HCT116 (cell line): ENCODE measurements at regions not wholly inside any gene's neighbourhood (a gene's known extent, or its start where the extent isn't known, plus 50 kb on each side); places are given as distances from the start of the nearest gene placed in this dataset.
"Not testable (repeated sequence)": the region's sequence is repeated elsewhere in the genome, so short reads cannot be mapped to it uniquely, and the experiment has no call there.

Experiments
- ATAC-seq: fragments of 200-7000 bp; cut with Tn5 transposase; 2 replicates; pipeline ENCODE4 v1.9.1; 2020; ENCODE audit warnings: mild to moderate bottlenecking, moderate library complexity
- BruUV-seq: library from RNA; stranded (reverse); fragments of 400-500 nt; replicated peaks from 2 replicates; lab custom pipeline; 2021; lab: Mats Ljungman, UMichigan
- CTCF ChIA-PET: fragments of 300-600 bp; sonication (Branson Sonifier 250); formaldehyde crosslinking; loops from one replicate; lab custom pipeline; 2021; ENCODE audit warnings: antibody characterized with exemption; lab: Charles Lee
- POLR2A ChIA-PET: fragments of 300-600, 350-600 bp; sonication (Branson Sonifier 250); formaldehyde crosslinking; loops from one replicate; lab custom pipeline; 2021; ENCODE audit warnings: antibody characterized with exemption; lab: Charles Lee
- RAD21 ChIA-PET, 2 experiments: fragments of 300-600 bp; sonication (Branson Sonifier 250); formaldehyde crosslinking; loops; one replicate each; lab custom pipeline; 2023; ENCODE audit warnings: low total read pairs in 2 of 2; ENCODE audit not compliant: uncharacterized antibody in 2 of 2, unreplicated experiment in 2 of 2, low non-redundant PET in 1 of 2; lab: Charles Lee
- DNase-seq: peaks from one replicate; pipeline ENCODE4 v3.0.0-alpha.2; 2010; ENCODE audit warnings: low read depth, low spot score
- H2AFZ ChIP-seq: fragments of 200-600 bp; shearing (Covaris generic), sonication (generic); 2 replicates; pipeline ENCODE4 v1.6.1; 2017; ENCODE audit warnings: low read depth, mixed run types, mixed read lengths, antibody characterized with exemption, low read length; ENCODE audit not compliant: poor library complexity, severe bottlenecking
- H3K27ac ChIP-seq: 2 replicates; pipeline ENCODE4 v1.5.1; 2012; ENCODE audit warnings: low read depth, low read length
- H3K27me3 ChIP-seq: fragments of 200-600 bp; sonication (generic); 2 replicates; pipeline ENCODE4 v1.6.1; 2016; ENCODE audit warnings: mixed run types, low read length, mixed read lengths; ENCODE audit not compliant: insufficient read depth
- H3K36me3 ChIP-seq, 2 experiments: fragments of 200-500 bp in 1 of 2; fragments of 200-600 bp in 1 of 2; sonication (Bioruptor generic) in 1 of 2; sonication (generic) in 1 of 2; 2 replicates each; pipeline versions ENCODE4 v1.5.1 to v1.6.1; 2014 to 2016; ENCODE audit warnings: low read length in 2 of 2, inconsistent platforms in 1 of 2, mixed read lengths in 1 of 2, mixed run types in 1 of 2; ENCODE audit not compliant: insufficient read depth in 2 of 2, control insufficient read depth in 1 of 2
- H3K4me1 ChIP-seq, 2 experiments: fragments of 200-600 bp in 1 of 2; sonication (generic) in 1 of 2; 2 replicates each; pipeline versions ENCODE4 v1.5.1 to v1.6.1; 2012 to 2017; ENCODE audit warnings: low read length in 2 of 2, inconsistent platforms in 1 of 2, mild to moderate bottlenecking in 1 of 2, mixed read lengths in 1 of 2, mixed run types in 1 of 2, moderate library complexity in 1 of 2; ENCODE audit not compliant: insufficient read depth in 2 of 2, control insufficient read depth in 1 of 2
- H3K4me2 ChIP-seq: fragments of 200-600 bp; sonication (generic); 2 replicates; pipeline ENCODE4 v1.6.1; 2017; ENCODE audit warnings: mixed run types, low read length, mixed read lengths
- H3K4me3 ChIP-seq, 2 experiments: fragments of 200-600 bp in 1 of 2; sonication (generic) in 1 of 2; replicated peaks in 1 of 2; 2 replicates each; pipeline ENCODE4 v1.5.1; 2011 to 2016; ENCODE audit warnings: low read length in 2 of 2, control low read depth in 1 of 2, low read depth in 1 of 2, mild to moderate bottlenecking in 1 of 2, mixed read lengths in 1 of 2, mixed run types in 1 of 2
- H3K79me2 ChIP-seq: fragments of 200-600 bp; sonication (generic); 2 replicates; pipeline ENCODE4 v1.6.1; 2017; ENCODE audit warnings: mild to moderate bottlenecking, mixed run types, low read length, moderate library complexity, mixed read lengths; ENCODE audit not compliant: insufficient read depth
- H3K9ac ChIP-seq: fragments of 200-600 bp; sonication (generic); 2 replicates; pipeline ENCODE4 v1.6.1; 2016; ENCODE audit warnings: low read length, mixed read lengths
- H3K9me2 ChIP-seq: fragments of 200-600 bp; sonication (generic), shearing (Covaris generic); 2 replicates; pipeline ENCODE4 v1.6.1; 2017; ENCODE audit warnings: mixed run types, mild to moderate bottlenecking, moderate library complexity; ENCODE audit not compliant: insufficient read depth
- H3K9me3 ChIP-seq, 2 experiments: fragments of 200-500 bp in 1 of 2; fragments of 200-600 bp in 1 of 2; sonication (Bioruptor generic) in 1 of 2; sonication (generic) in 1 of 2; 2 replicates each; pipeline ENCODE4 v1.6.1; 2014 to 2017; ENCODE audit warnings: low read length in 2 of 2, mixed read lengths in 2 of 2, inconsistent platforms in 1 of 2, low read depth in 1 of 2, mild to moderate bottlenecking in 1 of 2, mixed run types in 1 of 2, moderate library complexity in 1 of 2; ENCODE audit not compliant: control insufficient read depth in 1 of 2, insufficient read depth in 1 of 2
- H4K20me1 ChIP-seq: fragments of 200-600 bp; sonication (generic), shearing (Covaris generic); 2 replicates; pipeline ENCODE4 v1.6.1; 2017; ENCODE audit warnings: mixed run types, mild to moderate bottlenecking, moderate library complexity; ENCODE audit not compliant: insufficient read depth
- EGR1 ChIP-seq: IDR thresholded peaks from 2 replicates; pipeline ENCODE4 v1.6.1; 2012; ENCODE audit warnings: low read depth
- EZH2phosphoT487 ChIP-seq: fragments of 200-600 bp; IDR thresholded peaks from 2 replicates; pipeline ENCODE4 v1.6.1; 2018; ENCODE audit warnings: antibody characterized with exemption, borderline replicate concordance
- RAD21 ChIP-seq: IDR thresholded peaks from 2 replicates; pipeline ENCODE4 v1.6.1; 2012; ENCODE audit warnings: low read depth, mild to moderate bottlenecking
- SP1 ChIP-seq: IDR thresholded peaks from 2 replicates; pipeline ENCODE4 v1.6.1; 2012; ENCODE audit warnings: low read depth
- ZFX ChIP-seq: fragments of 450-650 bp; IDR thresholded peaks from 2 replicates; pipeline ENCODE4 v1.6.1; 2017
- intact Hi-C: fragments of 100-400 bp; cut with micrococcal nuclease; formaldehyde crosslinking; loops from 2 replicates; pipeline ENCODE4 v1.10.0; 2022
- TF ChIP-seq, protein P1 (sequence below): IDR thresholded peaks from 2 replicates; pipeline ENCODE4 v1.6.1; 2012
- TF ChIP-seq, protein P2 (sequence below): IDR thresholded peaks from 2 replicates; pipeline ENCODE4 v1.6.1; 2012

DNA sequence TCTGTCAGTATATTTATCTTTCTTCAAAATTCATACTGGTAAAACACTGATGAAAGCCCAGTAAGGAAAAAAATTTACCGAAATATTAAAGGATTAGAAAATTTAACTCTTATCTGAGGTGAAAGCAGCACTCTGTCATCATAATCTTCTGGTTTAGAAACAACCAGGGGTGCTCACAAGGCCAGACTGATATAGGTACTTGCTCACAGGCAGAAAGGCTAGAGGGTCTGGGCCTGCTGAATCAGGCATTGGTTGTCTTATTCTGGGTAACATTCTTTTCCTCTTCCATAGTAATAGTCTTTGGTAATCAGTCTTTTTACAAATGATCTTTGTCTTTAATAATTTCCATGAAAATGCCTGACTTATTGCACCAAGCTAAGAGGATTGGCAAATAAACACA, 221.4 kb upstream of the TFPI start (continued):
- TF ChIP-seq, protein P1, sequence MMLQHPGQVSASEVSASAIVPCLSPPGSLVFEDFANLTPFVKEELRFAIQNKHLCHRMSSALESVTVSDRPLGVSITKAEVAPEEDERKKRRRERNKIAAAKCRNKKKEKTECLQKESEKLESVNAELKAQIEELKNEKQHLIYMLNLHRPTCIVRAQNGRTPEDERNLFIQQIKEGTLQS = no peak

DNA sequence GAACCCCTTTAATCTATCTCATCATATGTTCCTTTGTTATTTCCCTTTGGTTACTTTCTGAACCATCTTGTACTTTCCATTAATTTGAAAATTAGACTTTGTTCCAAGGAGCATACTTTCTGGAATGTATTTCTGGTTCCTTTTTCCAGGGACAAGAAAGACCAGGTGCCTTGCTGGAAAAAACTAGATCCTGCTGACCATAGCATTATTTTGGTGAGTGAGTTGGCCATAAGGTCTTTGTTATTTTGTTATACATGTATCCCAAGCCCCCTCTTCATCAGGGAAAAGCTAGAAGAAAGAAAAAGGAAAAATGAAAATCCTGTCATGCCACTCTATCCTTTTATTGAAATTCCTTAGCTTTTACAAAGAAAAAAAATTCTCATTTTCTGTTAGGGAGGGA, 228.1 kb upstream of the TFPI start:
- no peak overlapping the region for H3K9ac ChIP-seq
- ChIA-PET POLR2A (no interaction called here), RAD21 (no interaction called here), CTCF (interaction anchor here (1.6 kb wide), 1 partner anchor 282 kb away, joined by 6 read pairs; no protein-coding TSS in a partner anchor)
- ATAC-seq (no peak), DNase-seq (no peak)
- H3K4me3 ChIP-seq = no peak overlapping the region
- no peaks in the 10 kb centered on the region for H3K4me1 ChIP-seq
- H2AFZ ChIP-seq = no peak overlapping the region
- H3K36me3 ChIP-seq = no peaks in the 10 kb centered on the region
- H3K9me2 ChIP-seq = no peaks in the 10 kb centered on the region; the same call in 1 of the 2 replicates
- no peaks in the 10 kb centered on the region for H3K27me3 ChIP-seq
- H4K20me1 ChIP-seq = no peaks in the 10 kb centered on the region
- H3K27ac ChIP-seq = no peak overlapping the region
- no peak overlapping the region for H3K4me2 ChIP-seq
- intact Hi-C loops = no loop called here
- H3K79me2 ChIP-seq = no peaks in the 10 kb centered on the region
- H3K9me3 ChIP-seq = no peaks in the 10 kb centered on the region
- TF ChIP-seq, protein P2, sequence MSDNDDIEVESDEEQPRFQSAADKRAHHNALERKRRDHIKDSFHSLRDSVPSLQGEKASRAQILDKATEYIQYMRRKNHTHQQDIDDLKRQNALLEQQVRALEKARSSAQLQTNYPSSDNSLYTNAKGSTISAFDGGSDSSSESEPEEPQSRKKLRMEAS = no peak
- TF ChIP-seq SP1 = no peak
- no peak for TF ChIP-seq EZH2phosphoT487
- TF ChIP-seq ZFX = no peak
- BruUV-seq = no TSS peak

DNA sequence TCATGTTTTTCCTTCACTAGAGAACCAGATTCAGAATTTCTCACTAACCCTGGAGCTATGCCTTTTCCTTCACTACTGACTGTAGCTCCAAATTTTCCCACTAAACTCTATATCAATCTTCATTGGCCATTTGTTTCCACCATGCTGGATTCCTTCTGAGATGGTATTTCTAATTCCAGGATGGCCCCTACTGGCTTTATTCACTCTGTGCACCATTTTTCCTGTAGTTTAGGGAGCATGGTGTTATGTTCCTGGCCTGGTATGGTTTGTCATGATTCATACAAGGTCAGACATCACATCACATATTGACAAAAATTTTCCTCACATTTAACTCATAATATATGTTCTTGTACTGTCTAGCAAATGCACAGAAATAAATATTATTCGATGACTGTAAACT, 229.2 kb upstream of the TFPI start:
- POLR2A ChIA-PET = no interaction called here
- no TSS peak for BruUV-seq
- 0 out of 2 replicates have a peak, but pooled peaks have one; percentile 46 for ATAC-seq
- H2AFZ ChIP-seq = peak overlapping the region; percentile 47
- RAD21 ChIA-PET = no interaction called here
- H3K9me3 ChIP-seq = no peaks in the 10 kb centered on the region
- H3K27ac ChIP-seq = no peak overlapping the region
- H3K9ac ChIP-seq = no peak overlapping the region
- no peaks in the 10 kb centered on the region for H3K36me3 ChIP-seq
- intact Hi-C loops = no loop called here
- H3K4me2 ChIP-seq = no peak overlapping the region
- no peak for DNase-seq
- CTCF ChIA-PET = interaction anchor here (1.6 kb wide), 1 partner anchor 284 kb away, joined by 6 read pairs; no protein-coding TSS in a partner anchor
- H3K4me1 ChIP-seq = no peaks in the 10 kb centered on the region
- H3K27me3 ChIP-seq = no peaks in the 10 kb centered on the region
- no peaks in the 10 kb centered on the region for H4K20me1 ChIP-seq
- no peak overlapping the region for H3K4me3 ChIP-seq
- no peaks in the 10 kb centered on the region; the same call in 1 of the 2 replicates for H3K9me2 ChIP-seq
- TF ChIP-seq RAD21 (peak; percentile 40), EGR1 (no peak)
- TF ChIP-seq, all 23 proteins: peak for 1
- no peaks in the 10 kb centered on the region for H3K79me2 ChIP-seq

DNA sequence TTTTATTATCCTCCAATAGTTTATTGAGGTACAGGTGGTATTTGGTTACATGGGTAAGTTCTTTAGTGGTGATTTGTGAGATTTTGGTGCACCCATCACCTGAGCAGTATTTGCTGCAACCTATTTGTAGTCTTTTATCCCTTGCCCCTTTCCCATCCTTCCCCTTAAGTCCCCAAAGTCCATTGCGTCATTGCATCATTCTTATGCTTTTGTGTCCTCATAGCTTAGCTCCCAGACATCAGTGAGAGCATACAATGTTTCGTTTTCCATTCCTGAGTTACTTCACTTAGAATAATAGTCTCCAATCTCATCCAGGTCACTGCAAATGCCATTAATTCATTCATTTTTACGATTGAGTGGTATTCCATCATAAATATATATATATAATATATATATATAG, 229.9 kb upstream of the TFPI start:
- ATAC-seq, H2AFZ ChIP-seq, H3K9me3 ChIP-seq, BruUV-seq, CTCF ChIA-PET, H3K4me1 ChIP-seq, H3K79me2 ChIP-seq, H4K20me1 ChIP-seq, H3K27me3 ChIP-seq, DNase-seq, POLR2A ChIA-PET, H3K9ac ChIP-seq, intact Hi-C loops, H3K9me2 ChIP-seq, H3K36me3 ChIP-seq, H3K27ac ChIP-seq, H3K4me3 ChIP-seq, H3K4me2 ChIP-seq, RAD21 ChIA-PET: not testable (repeated sequence)
